GM20000 (cell line): ENCODE measurements at regions not wholly inside any gene's neighbourhood (a gene's known extent, or its start where the extent isn't known, plus 50 kb on each side); places are given as distances from the start of the nearest gene placed in this dataset.

Experiments used
- DNase-seq: peaks from one replicate; pipeline ENCODE4 v3.0.0; 2012; ENCODE audit warnings: low spot score
- CTCF ChIP-seq: IDR thresholded peaks from 2 replicates; pipeline ENCODE4 v1.5.1; 2012; ENCODE audit warnings: mild to moderate bottlenecking, control low read depth; ENCODE audit errors: extremely low read depth, missing control alignments

GRCh38 chr18:25420077-25420825 lies 68.3 kb upstream of the ZNF521 start:
- DNase-seq: no peak
- no peak for TF ChIP-seq CTCF

- TF ChIP-seq CTCF: no peak
- no peak for DNase-seq
These were observed 64.4 kb upstream of the ZNF521 start for GRCh38 chr18:25416374-25416773.

GRCh38 chr18:25409971-25410370 lies 58.0 kb upstream of the ZNF521 start:
- no peak for TF ChIP-seq CTCF
- DNase-seq: no peak

- no peak for TF ChIP-seq CTCF
- no peak for DNase-seq
These were observed 56.3 kb upstream of the ZNF521 start for GRCh38 chr18:25408293-25408692.
